ENCODE measurements at regions not wholly inside any gene's neighbourhood (a gene's known extent, or its start where the extent isn't known, plus 50 kb on each side); places are given as distances from the start of the nearest gene placed in this dataset.

DNA sequence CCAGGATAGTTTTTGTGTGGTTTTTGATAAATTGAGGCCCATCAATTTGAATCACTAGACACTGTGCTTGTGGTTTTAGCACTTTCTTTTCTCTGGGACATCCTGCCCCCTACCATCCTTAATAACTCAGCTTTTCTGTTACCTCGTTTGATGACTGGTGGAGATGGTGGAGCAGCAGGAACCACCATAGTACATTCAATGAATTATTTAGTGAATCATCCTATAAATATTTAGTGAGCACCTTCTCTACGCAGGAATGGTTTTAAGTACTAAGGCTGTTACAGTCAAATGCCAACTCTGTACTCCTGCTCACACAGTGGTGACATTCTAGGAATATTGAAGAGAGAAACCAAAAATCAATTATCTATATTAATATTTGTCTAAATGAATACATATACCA is 585.2 kb downstream of the HAO1 start:
- TF ChIP-seq, protein P1, sequence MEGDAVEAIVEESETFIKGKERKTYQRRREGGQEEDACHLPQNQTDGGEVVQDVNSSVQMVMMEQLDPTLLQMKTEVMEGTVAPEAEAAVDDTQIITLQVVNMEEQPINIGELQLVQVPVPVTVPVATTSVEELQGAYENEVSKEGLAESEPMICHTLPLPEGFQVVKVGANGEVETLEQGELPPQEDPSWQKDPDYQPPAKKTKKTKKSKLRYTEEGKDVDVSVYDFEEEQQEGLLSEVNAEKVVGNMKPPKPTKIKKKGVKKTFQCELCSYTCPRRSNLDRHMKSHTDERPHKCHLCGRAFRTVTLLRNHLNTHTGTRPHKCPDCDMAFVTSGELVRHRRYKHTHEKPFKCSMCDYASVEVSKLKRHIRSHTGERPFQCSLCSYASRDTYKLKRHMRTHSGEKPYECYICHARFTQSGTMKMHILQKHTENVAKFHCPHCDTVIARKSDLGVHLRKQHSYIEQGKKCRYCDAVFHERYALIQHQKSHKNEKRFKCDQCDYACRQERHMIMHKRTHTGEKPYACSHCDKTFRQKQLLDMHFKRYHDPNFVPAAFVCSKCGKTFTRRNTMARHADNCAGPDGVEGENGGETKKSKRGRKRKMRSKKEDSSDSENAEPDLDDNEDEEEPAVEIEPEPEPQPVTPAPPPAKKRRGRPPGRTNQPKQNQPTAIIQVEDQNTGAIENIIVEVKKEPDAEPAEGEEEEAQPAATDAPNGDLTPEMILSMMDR (IDR thresholded peaks at IDR 0.05): no peak
- TF ChIP-seq POLR2AphosphoS5 (IDR thresholded peaks at IDR 0.05) (no peak), EP300 (IDR thresholded peaks at IDR 0.05) (no peak), POLR2A (IDR thresholded peaks at IDR 0.05) (no peak)

Data from sigmoid colon (tissue), 4 donors.